Endothelial cell of umbilical vein (primary cell): ENCODE measurements at regions not wholly inside any gene's neighbourhood (a gene's known extent, or its start where the extent isn't known, plus 50 kb on each side); places are given as distances from the start of the nearest gene placed in this dataset.

Experiments used
- BruUV-seq: library from RNA; stranded (reverse); fragments of 400-500 nt; replicated peaks from 2 replicates; lab custom pipeline; 2021; lab: Mats Ljungman, UMichigan
- CTCF ChIA-PET: fragments of 300-600, 350-600 bp; sonication (Branson Sonifier 250); formaldehyde crosslinking; loops from one replicate; lab custom pipeline; 2021; ENCODE audit warnings: antibody characterized with exemption, inconsistent platforms; lab: Charles Lee
- POLR2A ChIA-PET: fragments of 300-600, 350-600 bp; sonication (Branson Sonifier 250); formaldehyde crosslinking; loops from one replicate; lab custom pipeline; 2021; ENCODE audit warnings: antibody characterized with exemption, inconsistent platforms; lab: Charles Lee
- DNase-seq: peaks from one replicate; pipeline ENCODE4 v3.0.0-alpha.2; 2011; ENCODE audit warnings: low read depth, low spot score
- FAIRE-seq: peaks from 2 replicates; lab custom pipeline; 2011; peaks lifted over from hg19 to GRCh38; lab: Jason Lieb, UNC
- H2AFZ ChIP-seq: 2 replicates; pipeline ENCODE4 v1.6.0; 2012; ENCODE audit warnings: low read depth, low read length, control low read depth, inconsistent platforms
- H3K27ac ChIP-seq: 2 replicates; pipeline ENCODE4 v1.5.1; 2011; ENCODE audit warnings: low read depth, mild to moderate bottlenecking, control low read depth, low read length, moderate library complexity; ENCODE audit not compliant: insufficient read depth
- H3K27me3 ChIP-seq, 2 experiments: 2 replicates each; pipeline versions ENCODE4 v1.6.0 to v1.6.1; 2011; ENCODE audit warnings: low read length in 2 of 2, mixed read lengths in 1 of 2; ENCODE audit not compliant: control insufficient read depth in 2 of 2, insufficient read depth in 2 of 2
- H3K36me3 ChIP-seq, 2 experiments: 2 replicates in 1 of 2; 3 replicates in 1 of 2; pipeline ENCODE4 v1.5.1; 2011; ENCODE audit warnings: low read length in 2 of 2, mild to moderate bottlenecking in 1 of 2, moderate library complexity in 1 of 2; ENCODE audit not compliant: control insufficient read depth in 2 of 2, insufficient read depth in 2 of 2; ENCODE audit errors: extremely low read depth in 1 of 2
- H3K4me1 ChIP-seq: 3 replicates; pipeline ENCODE4 v1.5.1; 2011; ENCODE audit warnings: mild to moderate bottlenecking, low read length; ENCODE audit not compliant: control insufficient read depth, insufficient read depth; ENCODE audit errors: extremely low read depth
- H3K4me2 ChIP-seq: 2 replicates; pipeline ENCODE4 v1.6.1; 2011; ENCODE audit warnings: low read length, control low read depth, mixed read lengths; ENCODE audit not compliant: insufficient read depth
- H3K4me3 ChIP-seq, 3 experiments: fragments of 200-600 bp in 1 of 3; sonication (generic), shearing (Covaris generic) in 1 of 3; replicated peaks in 1 of 3; 2 replicates each; pipeline ENCODE4 v1.5.1; 2011 to 2016; ENCODE audit warnings: control low read depth in 3 of 3, low read length in 3 of 3, mild to moderate bottlenecking in 2 of 3, inconsistent platforms in 1 of 3, low read depth in 1 of 3, moderate library complexity in 1 of 3; ENCODE audit not compliant: insufficient read depth in 1 of 3
- H3K79me2 ChIP-seq: 2 replicates; pipeline ENCODE4 v1.6.0; 2012; ENCODE audit warnings: low read length, inconsistent platforms; ENCODE audit not compliant: control insufficient read depth, insufficient read depth
- H3K9ac ChIP-seq: replicated peaks from 2 replicates; pipeline ENCODE3; 2011; ENCODE audit warnings: low read length, control low read depth; ENCODE audit not compliant: insufficient read depth; ENCODE audit errors: extremely low read depth
- H3K9me1 ChIP-seq: replicated peaks from 3 replicates; pipeline ENCODE4 v1.6.0; 2011; ENCODE audit warnings: mild to moderate bottlenecking, low read length; ENCODE audit not compliant: control insufficient read depth, insufficient read depth; ENCODE audit errors: extremely low read depth
- H3K9me3 ChIP-seq: replicated peaks from 2 replicates; pipeline ENCODE4 v1.5.1; 2012; ENCODE audit warnings: low read length, inconsistent platforms; ENCODE audit not compliant: control insufficient read depth, insufficient read depth
- H4K20me1 ChIP-seq: replicated peaks from 2 replicates; pipeline ENCODE3; 2011; ENCODE audit warnings: mild to moderate bottlenecking, low read length; ENCODE audit not compliant: control insufficient read depth, insufficient read depth; ENCODE audit errors: extremely low read depth
- CTCF ChIP-seq, 2 donors: IDR thresholded peaks; 1 replicate in 1 of 2; 2 replicates in 1 of 2; pipeline ENCODE4 v1.5.1; 2011; ENCODE audit warnings: low read length in 2 of 2, mild to moderate bottlenecking in 2 of 2, moderate library complexity in 2 of 2, control low read depth in 1 of 2, inconsistent platforms in 1 of 2, low read depth in 1 of 2; ENCODE audit not compliant: insufficient read depth in 1 of 2; ENCODE audit errors: extremely low read depth in 1 of 2
- EZH2 ChIP-seq: IDR thresholded peaks from 2 replicates; pipeline ENCODE4 v1.6.1; 2012; ENCODE audit warnings: borderline replicate concordance, low read depth, mild to moderate bottlenecking, moderate library complexity, low read length, inconsistent platforms; ENCODE audit not compliant: severe bottlenecking
- FOS ChIP-seq: IDR thresholded peaks from 2 replicates; pipeline ENCODE4 v1.6.1; 2011; ENCODE audit warnings: mild to moderate bottlenecking, low read length, moderate library complexity, borderline replicate concordance; ENCODE audit not compliant: insufficient read depth
- GATA2 ChIP-seq: IDR thresholded peaks from 2 replicates; pipeline ENCODE4 v1.7.0; 2011; ENCODE audit warnings: low read depth, mild to moderate bottlenecking, moderate library complexity, mixed read lengths, low read length; ENCODE audit not compliant: insufficient read length, insufficient read depth
- JUN ChIP-seq: IDR thresholded peaks from 2 replicates; pipeline ENCODE4 v1.6.1; 2011; ENCODE audit warnings: borderline replicate concordance, low read depth; ENCODE audit not compliant: insufficient read length, insufficient read depth
- MAX ChIP-seq: IDR thresholded peaks from 2 replicates; pipeline ENCODE4 v1.6.1; 2011; ENCODE audit not compliant: insufficient read depth, insufficient read length
- MYC ChIP-seq: IDR thresholded peaks from one replicate; pipeline ENCODE4 v1.6.1; 2011; ENCODE audit warnings: mild to moderate bottlenecking, low read depth, low read length
- POLR2A ChIP-seq: IDR thresholded peaks from 2 replicates; pipeline ENCODE4 v1.6.1; 2012; ENCODE audit warnings: low read depth, mild to moderate bottlenecking, control low read depth, low read length
- POLR2AphosphoS5 ChIP-seq: IDR thresholded peaks from 2 replicates; pipeline ENCODE4 v1.6.1; 2012; ENCODE audit warnings: low read depth, mild to moderate bottlenecking, control low read depth, low read length, moderate library complexity; ENCODE audit not compliant: insufficient read depth
- dilution Hi-C: fragments of 300-500 bp; cut with MboI; formaldehyde crosslinking; loops from one replicate; pipeline ENCODE4 v1.15.0; 2019; ENCODE audit warnings: low sequenced_read_pairs; ENCODE audit not compliant: extremely low pct_ligation_motif_present
- intact Hi-C: fragments of 100-400 bp; cut with micrococcal nuclease; formaldehyde crosslinking; loops from one replicate; pipeline ENCODE4 v1.10.0; 2022

DNA sequence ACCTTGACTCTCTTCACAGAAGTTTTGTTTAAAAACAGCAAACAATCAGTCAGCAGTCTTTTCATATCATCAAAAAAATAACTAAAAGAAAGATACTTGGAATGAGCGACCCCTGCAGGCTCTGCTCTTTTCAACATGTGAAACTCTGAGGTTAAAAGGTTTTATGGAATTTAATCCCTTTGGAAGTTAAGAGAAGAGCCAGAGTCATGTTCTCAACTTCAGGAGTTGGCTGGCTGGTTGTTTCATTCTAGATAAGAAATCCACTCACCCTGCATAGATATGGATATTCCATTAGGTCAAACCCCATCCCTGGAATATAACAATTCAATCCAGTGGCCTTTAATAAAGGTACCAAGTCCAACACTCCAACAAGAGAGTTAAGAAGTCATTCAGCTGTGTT is 115.6 kb upstream of the RMDN2 start:
- H3K79me2 ChIP-seq, result no peaks in the 10 kb centered on the region
- no peaks in the 10 kb centered on the region for H3K9me3 ChIP-seq
- POLR2A ChIA-PET, result no interaction called here
- DNase-seq, result peak; percentile 77
- dilution Hi-C loops (no loop called here), intact Hi-C loops (loop anchor here (1.0 kb wide), 3 partner anchors 138 to 395 kb away; partner anchors contain the start of gene CDC42EP3)
- no peaks in the 10 kb centered on the region for H3K36me3 ChIP-seq
- H3K27me3 ChIP-seq, result no peaks in the 10 kb centered on the region
- peaks cover 13% of the 10 kb centered on the region for H3K4me1 ChIP-seq
- H3K4me3 ChIP-seq, result no peak overlapping the region
- no peaks in the 10 kb centered on the region for H4K20me1 ChIP-seq
- CTCF ChIA-PET, result interaction anchor here (0.9 to 4.1 kb wide), 14 partner anchors 13 to 395 kb away, joined by 3 to 47 read pairs (median 4); no protein-coding TSS in a partner anchor
- peak overlapping the region; percentile 25 for H2AFZ ChIP-seq
- no peak overlapping the region for H3K27ac ChIP-seq
- H3K4me2 ChIP-seq, result no peak overlapping the region
- TF ChIP-seq CTCF (IDR thresholded peaks at IDR 0.05; ENCODE audit: extremely low read depth in 1 of 2, insufficient read depth in 1 of 2, low read depth in 1 of 2, low read length in 2 of 2) (peak; percentile 42 to 45), GATA2 (no peak)
- no peaks in the 10 kb centered on the region for H3K9me1 ChIP-seq
- BruUV-seq, result no TSS peak
- FAIRE-seq, result peak; percentile 83
- no peak overlapping the region for H3K9ac ChIP-seq

- H3K9me1 ChIP-seq, result no peaks in the 10 kb centered on the region
- FAIRE-seq (no peak), DNase-seq (peak; percentile 26)
- ChIA-PET CTCF (interaction anchor here (0.7 to 4.1 kb wide), 16 partner anchors 10 to 395 kb away, joined by 3 to 47 read pairs (median 4); no protein-coding TSS in a partner anchor), POLR2A (no interaction called here)
- H3K9me3 ChIP-seq, result no peaks in the 10 kb centered on the region
- TF ChIP-seq FOS (no peak), POLR2AphosphoS5 (no peak), GATA2 (no peak), EZH2 (no peak), CTCF (IDR thresholded peaks at IDR 0.05; ENCODE audit: extremely low read depth in 1 of 2, insufficient read depth in 1 of 2, low read depth in 1 of 2, low read length in 2 of 2) (no peak), JUN (no peak), POLR2A (no peak), MYC (no peak), MAX (no peak)
- H2AFZ ChIP-seq, result peak overlapping the region; percentile 58
- no peak overlapping the region for H3K4me3 ChIP-seq
- no peaks in the 10 kb centered on the region for H3K36me3 ChIP-seq
- no peak overlapping the region for H3K4me2 ChIP-seq
- peaks cover 13% of the 10 kb centered on the region for H3K4me1 ChIP-seq
- H3K27me3 ChIP-seq, result no peaks in the 10 kb centered on the region
- dilution Hi-C loops, result no loop called here
- H3K79me2 ChIP-seq, result no peaks in the 10 kb centered on the region
- intact Hi-C loops, result loop anchor here (1.0 kb wide), 3 partner anchors 139 to 396 kb away; partner anchors contain the start of gene CDC42EP3
- H3K9ac ChIP-seq, result no peak overlapping the region
- H3K27ac ChIP-seq, result no peak overlapping the region
- no peaks in the 10 kb centered on the region for H4K20me1 ChIP-seq
- no TSS peak for BruUV-seq
Measured at GRCh38 chr2:37809931-37810570, 115.0 kb upstream of the RMDN2 start.
